ENCODE measurements at regions not wholly inside any gene's neighbourhood (a gene's known extent, or its start where the extent isn't known, plus 50 kb on each side); places are given as distances from the start of the nearest gene placed in this dataset.

GRCh38 chr7:33661430-33662160 lies 243.7 kb upstream of the BMPER start:
- DNase-seq (ENCODE audit: low spot score), result no peak

- no peak for DNase-seq (ENCODE audit: low spot score)
Measured at GRCh38 chr7:33666531-33666930, 238.8 kb upstream of the BMPER start.

GRCh38 chr7:33667196-33667595 lies 238.1 kb upstream of the BMPER start:
- DNase-seq (ENCODE audit: low spot score), result no peak

- no peak for DNase-seq (ENCODE audit: low spot score)
Measured at GRCh38 chr7:33669251-33669670, 236.1 kb upstream of the BMPER start.

- no peak for DNase-seq (ENCODE audit: low spot score)
Measured at GRCh38 chr7:33671531-33672262, 233.6 kb upstream of the BMPER start.

GRCh38 chr7:33673029-33673700 lies 232.2 kb upstream of the BMPER start:
- no peak for DNase-seq (ENCODE audit: low spot score)

- DNase-seq (ENCODE audit: low spot score), result no peak
Measured at GRCh38 chr7:33674804-33675411, 230.4 kb upstream of the BMPER start.

- no peak for DNase-seq (ENCODE audit: low spot score)
Measured at GRCh38 chr7:33677556-33677955, 227.8 kb upstream of the BMPER start.

- DNase-seq (ENCODE audit: low spot score), result no peak
Measured at GRCh38 chr7:33678569-33679335, 226.6 kb upstream of the BMPER start.

GRCh38 chr7:33680682-33681081 lies 224.7 kb upstream of the BMPER start:
- no peak for DNase-seq (ENCODE audit: low spot score)

- no peak for DNase-seq (ENCODE audit: low spot score)
Measured at GRCh38 chr7:33685503-33685902, 219.8 kb upstream of the BMPER start.

GRCh38 chr7:33685981-33686683 lies 219.2 kb upstream of the BMPER start:
- DNase-seq (ENCODE audit: low spot score), result peak; percentile 8

GRCh38 chr7:33687625-33688024 lies 217.7 kb upstream of the BMPER start:
- DNase-seq (ENCODE audit: low spot score), result no peak

GRCh38 chr7:33691180-33691579 lies 214.2 kb upstream of the BMPER start:
- DNase-seq (ENCODE audit: low spot score), result no peak

- DNase-seq (ENCODE audit: low spot score), result no peak
Measured at GRCh38 chr7:33692956-33693355, 212.4 kb upstream of the BMPER start.

GRCh38 chr7:33694006-33694405 lies 211.3 kb upstream of the BMPER start:
- DNase-seq (ENCODE audit: low spot score), result no peak

- no peak for DNase-seq (ENCODE audit: low spot score)
Measured at GRCh38 chr7:33697616-33698015, 207.7 kb upstream of the BMPER start.

GRCh38 chr7:33698041-33698440 lies 207.3 kb upstream of the BMPER start:
- no peak for DNase-seq (ENCODE audit: low spot score)

GRCh38 chr7:33698692-33699128 lies 206.6 kb upstream of the BMPER start:
- no peak for DNase-seq (ENCODE audit: low spot score)

GRCh38 chr7:33700001-33700899 lies 205.1 kb upstream of the BMPER start:
- no peak for DNase-seq (ENCODE audit: low spot score)

Data from HT-29 (cell line).